ENCODE measurements at regions not wholly inside any gene's neighbourhood (a gene's known extent, or its start where the extent isn't known, plus 50 kb on each side); places are given as distances from the start of the nearest gene placed in this dataset.

DNA sequence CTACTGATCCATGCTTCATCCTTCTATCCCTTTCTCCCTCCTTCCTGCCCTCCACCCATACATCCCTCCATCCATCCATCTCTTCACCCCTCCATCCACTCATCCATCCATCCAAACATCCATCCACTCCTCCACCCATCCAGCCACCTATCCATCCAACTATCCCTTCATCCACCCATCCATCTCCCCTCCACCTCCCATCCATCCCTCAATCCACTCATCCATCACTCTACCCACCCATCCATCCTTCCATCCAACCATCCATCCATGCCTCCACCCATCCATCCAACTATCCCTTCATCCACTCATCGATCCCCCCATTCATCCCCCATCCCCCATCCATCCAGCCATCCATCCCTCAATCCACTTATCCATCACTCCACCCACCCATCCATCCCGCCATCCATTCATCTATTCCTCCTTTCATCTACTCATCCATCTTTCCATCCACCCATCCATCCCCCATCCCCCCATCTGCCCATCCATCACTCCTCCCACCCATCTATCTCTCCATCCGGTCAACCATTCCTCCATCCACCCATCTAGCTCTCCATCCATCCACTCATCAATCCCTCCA lies 132.4 kb upstream of the IQSEC1 start:
- Histone ChIP-seq H3K36me3 (ENCODE audit: control insufficient read depth, insufficient read depth, low read length) (no peaks in the 10 kb centered on the region), H3K27me3 (ENCODE audit: control insufficient read depth, insufficient read depth, low read length) (peaks cover 20% of the 10 kb centered on the region), H3K4me1 (ENCODE audit: control insufficient read depth, insufficient read depth, low read length) (peaks cover 35% of the 10 kb centered on the region), H3K27ac (ENCODE audit: low read depth, low read length) (no peak overlapping the region), H3K4me3 (ENCODE audit: low read depth, low read length) (no peak overlapping the region), H3K9me3 (ENCODE audit: control insufficient read depth, insufficient read depth, low read length) (no peaks in the 10 kb centered on the region)
- DNase-seq (ENCODE audit: low read depth in 4 of 6, low spot score in 6 of 6) = no peak
- 83% methylated on average over 3 of the region's 3 CpGs for WGBS (ENCODE audit: insufficient coverage)

DNA sequence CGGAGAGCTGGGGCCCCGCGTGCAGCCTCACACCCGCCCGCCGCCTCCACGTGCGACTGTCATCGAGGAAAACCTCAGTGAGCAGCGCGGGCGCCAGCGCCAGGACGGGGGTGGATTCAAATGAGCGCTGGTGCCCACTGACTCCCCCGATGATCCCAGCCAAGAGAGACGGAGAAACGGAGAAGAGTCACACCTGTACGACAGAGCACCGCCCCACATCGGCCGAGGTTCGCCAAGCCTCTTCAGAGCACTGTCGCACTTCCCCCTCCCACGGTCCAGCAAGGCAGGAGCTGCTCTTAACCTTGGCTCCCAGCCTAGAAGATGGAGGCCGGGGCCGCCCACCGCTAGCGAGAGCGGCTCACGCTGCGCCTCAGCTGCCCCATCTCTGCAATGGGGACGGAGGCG lies 130.9 kb upstream of the IQSEC1 start:
- Histone ChIP-seq H3K36me3 (ENCODE audit: control insufficient read depth, insufficient read depth, low read length) (no peaks in the 10 kb centered on the region), H3K27me3 (ENCODE audit: control insufficient read depth, insufficient read depth, low read length) (peaks cover 20% of the 10 kb centered on the region), H3K4me3 (ENCODE audit: low read depth, low read length) (no peak overlapping the region), H3K9me3 (ENCODE audit: control insufficient read depth, insufficient read depth, low read length) (no peaks in the 10 kb centered on the region), H3K27ac (ENCODE audit: low read depth, low read length) (no peak overlapping the region), H3K4me1 (ENCODE audit: control insufficient read depth, insufficient read depth, low read length) (peaks cover 23% of the 10 kb centered on the region)
- WGBS (ENCODE audit: insufficient coverage) = 17% methylated on average over 34 of the region's 34 CpGs
- DNase-seq (ENCODE audit: low read depth in 4 of 6, low spot score in 6 of 6) = peak in 1 of 6 donors; percentile 24

DNA sequence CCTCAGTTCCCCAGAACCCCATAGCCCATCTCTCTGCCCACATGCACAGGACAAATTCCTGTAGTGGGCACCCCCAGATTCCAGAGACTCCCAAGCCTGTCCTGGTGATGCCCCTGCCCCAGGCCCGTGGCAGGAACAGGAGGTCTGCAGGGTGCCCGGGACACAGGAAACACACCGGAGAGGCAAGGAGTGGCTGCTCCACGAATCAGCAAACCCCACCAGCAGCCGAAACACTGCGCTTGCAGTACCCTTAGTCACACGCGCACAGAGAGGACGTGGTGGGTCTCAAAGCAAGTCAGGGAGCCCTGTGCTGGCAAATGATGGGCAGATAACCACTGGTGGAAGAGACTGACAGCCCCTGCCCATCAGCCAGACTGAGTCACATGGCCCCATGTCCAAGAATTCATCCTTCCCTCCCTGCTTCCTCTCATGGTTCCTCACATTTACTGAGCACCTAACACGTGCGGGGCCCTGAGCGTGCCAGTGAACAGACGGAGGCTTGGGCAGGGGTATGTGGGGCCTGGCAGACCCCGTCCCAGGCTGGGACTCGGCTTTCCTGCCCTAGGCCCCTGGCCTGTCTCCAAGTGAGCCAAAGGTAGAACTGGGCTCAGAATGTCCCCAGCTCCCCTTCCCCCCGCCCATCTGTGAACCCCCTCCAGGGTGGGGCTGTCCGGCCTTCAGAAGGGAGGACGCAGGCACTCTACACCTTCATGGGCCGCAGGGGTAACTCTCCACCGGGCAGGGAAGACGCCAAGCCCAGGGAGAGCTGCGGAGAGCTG lies 130.4 kb upstream of the IQSEC1 start:
- Histone ChIP-seq H3K27ac (ENCODE audit: low read depth, low read length) (no peak overlapping the region), H3K36me3 (ENCODE audit: control insufficient read depth, insufficient read depth, low read length) (no peaks in the 10 kb centered on the region), H3K4me1 (ENCODE audit: control insufficient read depth, insufficient read depth, low read length) (peaks cover 21% of the 10 kb centered on the region), H3K27me3 (ENCODE audit: control insufficient read depth, insufficient read depth, low read length) (peaks cover 20% of the 10 kb centered on the region), H3K4me3 (ENCODE audit: low read depth, low read length) (no peak overlapping the region), H3K9me3 (ENCODE audit: control insufficient read depth, insufficient read depth, low read length) (no peaks in the 10 kb centered on the region)
- 75% methylated on average over 22 of the region's 22 CpGs for WGBS (ENCODE audit: insufficient coverage)
- DNase-seq (ENCODE audit: low read depth in 4 of 6, low spot score in 6 of 6) = no peak

- Histone ChIP-seq H3K27me3 (ENCODE audit: control insufficient read depth, insufficient read depth, low read length) (peaks cover 20% of the 10 kb centered on the region), H3K4me1 (ENCODE audit: control insufficient read depth, insufficient read depth, low read length) (peaks cover 26% of the 10 kb centered on the region), H3K4me3 (ENCODE audit: low read depth, low read length) (no peak overlapping the region), H3K27ac (ENCODE audit: low read depth, low read length) (no peak overlapping the region), H3K9me3 (ENCODE audit: control insufficient read depth, insufficient read depth, low read length) (no peaks in the 10 kb centered on the region), H3K36me3 (ENCODE audit: control insufficient read depth, insufficient read depth, low read length) (no peaks in the 10 kb centered on the region)
- no peak for DNase-seq (ENCODE audit: low read depth in 4 of 6, low spot score in 6 of 6)
- 84% methylated on average over 13 of the region's 16 CpGs for WGBS (ENCODE audit: insufficient coverage)
Observed at GRCh38 chr3:13202744-13203397, 129.6 kb upstream of the IQSEC1 start.

DNA sequence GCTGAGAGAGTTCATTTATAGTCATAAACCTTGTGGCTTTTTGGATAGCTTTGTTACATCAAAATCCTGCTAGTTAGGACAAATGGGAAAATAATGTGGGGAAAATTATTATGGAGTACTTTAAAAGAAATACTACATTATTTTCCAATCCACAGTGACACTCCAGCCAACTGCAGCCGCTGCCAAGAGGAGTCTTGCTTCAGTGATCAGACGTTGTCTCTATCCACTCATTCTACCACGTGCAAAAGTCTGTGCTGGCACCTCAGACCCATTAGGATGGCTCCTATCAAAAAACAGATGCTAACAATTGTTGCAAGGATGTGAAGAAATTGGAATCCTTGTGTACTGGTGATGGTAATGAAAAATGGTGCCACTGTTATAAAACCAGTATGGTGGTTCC lies 128.6 kb upstream of the IQSEC1 start:
- WGBS (ENCODE audit: insufficient coverage) = no CpG with 5 or more reads among the region's 3 CpGs
- Histone ChIP-seq H3K9me3 (ENCODE audit: control insufficient read depth, insufficient read depth, low read length) (no peaks in the 10 kb centered on the region), H3K27ac (ENCODE audit: low read depth, low read length) (no peak overlapping the region), H3K4me1 (ENCODE audit: control insufficient read depth, insufficient read depth, low read length) (peaks cover 36% of the 10 kb centered on the region), H3K4me3 (ENCODE audit: low read depth, low read length) (no peak overlapping the region), H3K27me3 (ENCODE audit: control insufficient read depth, insufficient read depth, low read length) (peaks cover 20% of the 10 kb centered on the region), H3K36me3 (ENCODE audit: control insufficient read depth, insufficient read depth, low read length) (no peaks in the 10 kb centered on the region)
- peak in 1 of 6 donors; percentile 81 for DNase-seq (ENCODE audit: low read depth in 4 of 6, low spot score in 6 of 6)

GRCh38 chr3:13200946-13201345 lies 127.7 kb upstream of the IQSEC1 start:
- H3K9me3 ChIP-seq (ENCODE audit: control insufficient read depth, insufficient read depth, low read length) = no peaks in the 10 kb centered on the region
- DNase-seq (ENCODE audit: low read depth in 4 of 6, low spot score in 6 of 6) = peak in 2 of 6 donors; percentile 47 to 78
- no peak overlapping the region for H3K27ac ChIP-seq (ENCODE audit: low read depth, low read length)
- peaks cover 45% of the 10 kb centered on the region for H3K4me1 ChIP-seq (ENCODE audit: control insufficient read depth, insufficient read depth, low read length)
- no peak overlapping the region for H3K4me3 ChIP-seq (ENCODE audit: low read depth, low read length)
- 24% methylated on average over 5 of the region's 7 CpGs for WGBS (ENCODE audit: insufficient coverage)
- peaks cover 20% of the 10 kb centered on the region for H3K27me3 ChIP-seq (ENCODE audit: control insufficient read depth, insufficient read depth, low read length)
- no peaks in the 10 kb centered on the region for H3K36me3 ChIP-seq (ENCODE audit: control insufficient read depth, insufficient read depth, low read length)

DNA sequence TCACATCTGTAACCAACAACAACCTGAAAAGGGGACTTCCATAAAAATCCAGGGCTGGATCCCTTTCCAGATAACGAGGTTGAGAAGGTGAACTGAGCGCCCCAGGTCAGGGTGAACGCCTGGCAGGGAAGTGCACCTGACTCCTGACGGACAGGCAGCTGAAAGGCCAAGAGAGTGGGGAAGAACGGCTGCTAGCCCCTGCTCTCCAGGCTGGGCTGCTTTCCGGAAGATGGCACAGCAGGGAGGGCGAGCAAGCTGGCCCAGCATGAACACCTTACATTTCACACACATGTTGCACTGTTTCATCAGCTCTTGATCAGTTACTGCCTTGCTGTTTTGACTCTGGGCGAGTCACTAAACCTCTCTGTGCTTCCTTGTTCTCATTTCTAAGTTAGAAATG lies 127.2 kb upstream of the IQSEC1 start:
- whole genome bisulfite sequencing (ENCODE audit: insufficient coverage) = 61% methylated on average over 6 of the region's 8 CpGs
- H3K9me3 ChIP-seq (ENCODE audit: control insufficient read depth, insufficient read depth, low read length) = no peaks in the 10 kb centered on the region
- DNase-seq (ENCODE audit: low read depth in 4 of 6, low spot score in 6 of 6) = no peak

GRCh38 chr3:13199899-13200451 lies 126.7 kb upstream of the IQSEC1 start:
- Histone ChIP-seq H3K9me3 (ENCODE audit: control insufficient read depth, insufficient read depth, low read length) (no peaks in the 10 kb centered on the region), H3K4me3 (ENCODE audit: low read depth, low read length) (no peak overlapping the region), H3K27ac (ENCODE audit: low read depth, low read length) (no peak overlapping the region), H3K4me1 (ENCODE audit: control insufficient read depth, insufficient read depth, low read length) (peaks cover 46% of the 10 kb centered on the region), H3K27me3 (ENCODE audit: control insufficient read depth, insufficient read depth, low read length) (peaks cover 17% of the 10 kb centered on the region), H3K36me3 (ENCODE audit: control insufficient read depth, insufficient read depth, low read length) (no peaks in the 10 kb centered on the region)
- DNase-seq (ENCODE audit: low read depth in 4 of 6, low spot score in 6 of 6) = no peak
- WGBS (ENCODE audit: insufficient coverage) = 93% methylated on average over 13 of the region's 13 CpGs

More for the DNA sequence above, 127.2 kb upstream of the IQSEC1 start:
- peaks cover 46% of the 10 kb centered on the region for H3K4me1 ChIP-seq (ENCODE audit: control insufficient read depth, insufficient read depth, low read length)
- no peaks in the 10 kb centered on the region for H3K36me3 ChIP-seq (ENCODE audit: control insufficient read depth, insufficient read depth, low read length)
- no peak overlapping the region for H3K4me3 ChIP-seq (ENCODE audit: low read depth, low read length)
- H3K27me3 ChIP-seq (ENCODE audit: control insufficient read depth, insufficient read depth, low read length) = peaks cover 20% of the 10 kb centered on the region
- H3K27ac ChIP-seq (ENCODE audit: low read depth, low read length) = no peak overlapping the region

DNA sequence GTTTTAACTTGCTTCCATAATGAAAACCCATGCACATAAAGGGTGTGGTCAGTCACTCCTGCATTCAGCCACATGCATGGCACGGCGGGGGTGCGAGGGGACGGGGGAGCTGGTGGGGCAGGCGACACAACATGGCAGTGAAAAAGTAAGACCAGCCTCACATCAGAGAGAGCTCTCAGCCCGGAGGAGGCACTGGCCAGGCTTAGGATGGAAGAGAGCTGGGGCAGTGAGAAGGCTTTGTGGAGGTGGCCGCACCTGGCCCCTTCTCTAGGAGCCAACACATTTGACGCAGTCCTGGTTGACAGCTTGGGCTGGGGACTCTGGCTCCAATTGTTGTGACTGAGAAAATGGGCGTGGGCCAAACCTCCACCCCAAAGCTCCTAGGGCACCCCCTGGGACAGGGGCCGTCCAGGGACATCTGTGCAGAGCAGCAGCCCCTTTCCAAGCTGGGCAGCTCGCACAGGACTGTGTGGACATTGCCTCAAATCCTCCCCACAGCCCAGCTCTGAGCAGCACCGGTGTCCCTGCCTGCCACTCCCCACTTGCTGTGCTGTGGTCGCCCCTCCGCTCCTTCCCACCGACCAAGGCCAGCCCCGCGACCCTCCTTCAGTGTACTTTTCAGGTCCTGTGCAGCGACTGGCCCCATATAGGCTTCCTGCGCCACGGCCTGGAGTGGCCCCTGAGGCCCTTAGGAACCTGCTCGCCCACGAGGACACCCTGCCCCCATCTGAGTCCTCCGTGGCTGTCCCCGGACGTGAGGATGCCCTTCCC lies 126.0 kb upstream of the IQSEC1 start:
- Histone ChIP-seq H3K4me1 (ENCODE audit: control insufficient read depth, insufficient read depth, low read length) (peaks cover 46% of the 10 kb centered on the region), H3K27ac (ENCODE audit: low read depth, low read length) (no peak overlapping the region), H3K4me3 (ENCODE audit: low read depth, low read length) (no peak overlapping the region), H3K9me3 (ENCODE audit: control insufficient read depth, insufficient read depth, low read length) (no peaks in the 10 kb centered on the region), H3K36me3 (ENCODE audit: control insufficient read depth, insufficient read depth, low read length) (no peaks in the 10 kb centered on the region), H3K27me3 (ENCODE audit: control insufficient read depth, insufficient read depth, low read length) (peaks cover 10% of the 10 kb centered on the region)
- DNase-seq (ENCODE audit: low read depth in 4 of 6, low spot score in 6 of 6) = no peak
- 72% methylated on average over 19 of the region's 25 CpGs for WGBS (ENCODE audit: insufficient coverage)

Measured in spinal cord (tissue), 9 donors.